NCI-H2227 (cell line): ENCODE measurements at regions not wholly inside any gene's neighbourhood (a gene's known extent, or its start where the extent isn't known, plus 50 kb on each side); places are given as distances from the start of the nearest gene placed in this dataset.

Experiments
- DNase-seq: peaks from one replicate; lab custom pipeline; 2025; ENCODE audit not compliant: unreplicated experiment; lab: John Stamatoyannopoulos, UW

GRCh38 chr4:3831529-3832150 lies 65.5 kb downstream of the ADRA2C start:
- no peak for DNase-seq

GRCh38 chr4:3832536-3833220 lies 66.5 kb downstream of the ADRA2C start:
- no peak for DNase-seq

- DNase-seq = no peak
Measured at GRCh38 chr4:3833326-3833989, 67.3 kb downstream of the ADRA2C start.

GRCh38 chr4:3834186-3834662 lies 68.0 kb downstream of the ADRA2C start:
- DNase-seq = no peak

GRCh38 chr4:3834663-3835521 lies 68.7 kb downstream of the ADRA2C start:
- DNase-seq = no peak

GRCh38 chr4:3835527-3836405 lies 69.6 kb downstream of the ADRA2C start:
- DNase-seq = no peak

GRCh38 chr4:3836406-3836755 lies 70.2 kb downstream of the ADRA2C start:
- DNase-seq = no peak

- DNase-seq = no peak
Measured at GRCh38 chr4:3836756-3837601, 70.8 kb downstream of the ADRA2C start.

- no peak for DNase-seq
Measured at GRCh38 chr4:3838437-3839380, 72.5 kb downstream of the ADRA2C start.

GRCh38 chr4:3845094-3845743 lies 79.0 kb downstream of the ADRA2C start:
- no peak for DNase-seq

GRCh38 chr4:3845744-3846429 lies 79.7 kb downstream of the ADRA2C start:
- DNase-seq = no peak

- no peak for DNase-seq
Measured at GRCh38 chr4:3847211-3847940, 81.2 kb downstream of the ADRA2C start.

GRCh38 chr4:3848323-3848722 lies 82.1 kb downstream of the ADRA2C start:
- no peak for DNase-seq

GRCh38 chr4:3849140-3849539 lies 83.0 kb downstream of the ADRA2C start:
- DNase-seq = no peak

GRCh38 chr4:3850128-3850527 lies 83.9 kb downstream of the ADRA2C start:
- DNase-seq = no peak

GRCh38 chr4:3851211-3851610 lies 85.0 kb downstream of the ADRA2C start:
- DNase-seq = no peak

- DNase-seq = no peak
Measured at GRCh38 chr4:3851881-3852280, 85.7 kb downstream of the ADRA2C start.
